Fibroblast of the aortic adventitia (primary cell): ENCODE measurements at regions not wholly inside any gene's neighbourhood (a gene's known extent, or its start where the extent isn't known, plus 50 kb on each side); places are given as distances from the start of the nearest gene placed in this dataset.

Experiments
- DNase-seq: peaks from one replicate; pipeline ENCODE4 v3.0.0-alpha.2; 2010; ENCODE audit warnings: low read depth
- H3K4me3 ChIP-seq: 2 replicates; pipeline ENCODE4 v1.5.1; 2011; ENCODE audit warnings: low read depth, mild to moderate bottlenecking, control low read depth, low read length, moderate library complexity
- TF ChIP-seq, protein P1 (sequence below): IDR thresholded peaks from 2 replicates; pipeline ENCODE4 v1.5.1; 2011; ENCODE audit warnings: mild to moderate bottlenecking, low read length, control low read depth, inconsistent platforms; ENCODE audit not compliant: insufficient read depth

DNA sequence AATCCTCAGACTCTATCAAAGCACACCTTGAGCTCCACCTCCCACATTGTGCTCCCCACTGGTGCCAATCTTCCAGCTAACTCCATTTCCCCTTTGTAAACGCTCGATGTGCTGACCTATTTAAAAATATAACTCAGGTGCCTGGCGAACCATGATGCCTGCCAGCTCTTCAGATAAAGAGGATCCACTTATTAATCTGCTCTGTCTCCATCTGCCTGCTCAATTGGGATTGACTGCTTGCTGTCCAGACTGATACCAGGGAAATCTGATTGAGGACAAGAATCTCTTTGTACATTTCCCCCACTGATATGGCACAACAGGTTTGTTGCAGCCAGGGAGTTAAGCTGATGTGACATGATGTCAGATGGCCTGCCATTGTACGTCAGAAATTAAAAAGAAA, 2036.5 kb upstream of the CELF4 start:
- no peak for DNase-seq
- TF ChIP-seq, protein P1, sequence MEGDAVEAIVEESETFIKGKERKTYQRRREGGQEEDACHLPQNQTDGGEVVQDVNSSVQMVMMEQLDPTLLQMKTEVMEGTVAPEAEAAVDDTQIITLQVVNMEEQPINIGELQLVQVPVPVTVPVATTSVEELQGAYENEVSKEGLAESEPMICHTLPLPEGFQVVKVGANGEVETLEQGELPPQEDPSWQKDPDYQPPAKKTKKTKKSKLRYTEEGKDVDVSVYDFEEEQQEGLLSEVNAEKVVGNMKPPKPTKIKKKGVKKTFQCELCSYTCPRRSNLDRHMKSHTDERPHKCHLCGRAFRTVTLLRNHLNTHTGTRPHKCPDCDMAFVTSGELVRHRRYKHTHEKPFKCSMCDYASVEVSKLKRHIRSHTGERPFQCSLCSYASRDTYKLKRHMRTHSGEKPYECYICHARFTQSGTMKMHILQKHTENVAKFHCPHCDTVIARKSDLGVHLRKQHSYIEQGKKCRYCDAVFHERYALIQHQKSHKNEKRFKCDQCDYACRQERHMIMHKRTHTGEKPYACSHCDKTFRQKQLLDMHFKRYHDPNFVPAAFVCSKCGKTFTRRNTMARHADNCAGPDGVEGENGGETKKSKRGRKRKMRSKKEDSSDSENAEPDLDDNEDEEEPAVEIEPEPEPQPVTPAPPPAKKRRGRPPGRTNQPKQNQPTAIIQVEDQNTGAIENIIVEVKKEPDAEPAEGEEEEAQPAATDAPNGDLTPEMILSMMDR, result no peak
- no peak overlapping the region for H3K4me3 ChIP-seq

GRCh38 chr18:39600894-39601293, 2035.3 kb upstream of the CELF4 start:
- H3K4me3 ChIP-seq, result no peak overlapping the region
- TF ChIP-seq, protein P1, result no peak
- DNase-seq, result no peak

DNA sequence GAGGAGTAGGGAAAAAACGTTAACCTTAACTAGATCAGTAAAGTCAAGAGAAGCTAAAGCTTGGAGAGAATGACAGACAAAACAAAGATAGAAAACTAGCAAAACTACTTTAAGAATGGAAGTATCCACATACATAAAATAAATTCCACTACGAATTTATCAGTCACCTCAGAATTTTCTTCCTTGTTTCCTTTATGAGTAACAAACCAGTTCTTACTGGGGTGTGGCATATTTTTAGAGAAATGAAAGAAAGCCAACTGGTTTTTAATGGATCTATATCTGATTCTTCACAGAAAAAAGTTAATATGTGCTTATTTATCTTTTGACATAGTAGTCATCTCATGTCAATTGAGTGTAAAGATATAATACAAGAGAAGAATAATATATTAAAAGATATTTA, 2033.7 kb upstream of the CELF4 start:
- no peak for DNase-seq
- no peak overlapping the region for H3K4me3 ChIP-seq
- TF ChIP-seq, protein P1, result no peak

DNA sequence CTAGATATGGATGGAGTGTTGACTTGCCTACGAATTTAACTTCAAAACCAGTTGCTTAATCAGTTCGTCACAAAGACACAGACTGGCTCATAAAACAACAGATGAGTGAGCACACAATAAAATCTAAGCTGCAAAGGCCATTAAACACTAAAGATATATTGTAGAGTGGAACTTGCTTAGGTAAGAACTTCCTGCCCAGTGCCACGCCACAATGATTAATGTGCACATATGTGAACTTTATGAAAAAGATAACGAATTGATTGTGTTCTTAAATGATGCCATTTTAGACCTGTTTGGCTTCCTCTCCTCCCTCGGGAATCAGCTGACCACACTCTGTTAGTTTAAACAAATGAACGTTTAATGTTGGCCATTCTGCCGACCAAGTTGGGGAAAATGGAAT, 2031.3 kb upstream of the CELF4 start:
- DNase-seq, result peak; percentile 1
- no peak overlapping the region for H3K4me3 ChIP-seq
- TF ChIP-seq, protein P1, result no peak

DNA sequence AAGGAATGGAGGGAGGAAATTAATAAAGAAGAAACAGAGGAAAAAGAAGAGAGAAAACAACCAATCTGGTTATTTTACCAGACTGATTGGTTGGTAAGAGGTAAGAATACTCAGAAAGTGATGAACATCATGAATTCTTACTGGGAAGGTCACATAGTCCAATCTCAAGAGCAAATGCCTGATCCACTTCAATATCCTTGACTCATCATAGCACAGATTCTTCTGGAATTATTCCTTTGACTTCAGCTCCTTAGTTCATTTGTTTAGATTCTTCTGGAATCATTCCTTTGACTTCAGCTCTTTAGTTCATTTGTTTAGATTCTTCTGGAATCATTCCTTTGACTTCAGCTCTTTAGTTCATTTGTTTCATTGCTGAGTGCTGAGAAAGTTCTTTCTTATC, 2030.6 kb upstream of the CELF4 start:
- peak; percentile 15 for DNase-seq
- TF ChIP-seq, protein P1, result no peak

GRCh38 chr18:39594206-39594605, 2028.6 kb upstream of the CELF4 start:
- no peak for DNase-seq
- TF ChIP-seq, protein P1, result no peak
- no peak overlapping the region for H3K4me3 ChIP-seq

More for the DNA sequence above, 2030.6 kb upstream of the CELF4 start:
- H3K4me3 ChIP-seq, result no peak overlapping the region

DNA sequence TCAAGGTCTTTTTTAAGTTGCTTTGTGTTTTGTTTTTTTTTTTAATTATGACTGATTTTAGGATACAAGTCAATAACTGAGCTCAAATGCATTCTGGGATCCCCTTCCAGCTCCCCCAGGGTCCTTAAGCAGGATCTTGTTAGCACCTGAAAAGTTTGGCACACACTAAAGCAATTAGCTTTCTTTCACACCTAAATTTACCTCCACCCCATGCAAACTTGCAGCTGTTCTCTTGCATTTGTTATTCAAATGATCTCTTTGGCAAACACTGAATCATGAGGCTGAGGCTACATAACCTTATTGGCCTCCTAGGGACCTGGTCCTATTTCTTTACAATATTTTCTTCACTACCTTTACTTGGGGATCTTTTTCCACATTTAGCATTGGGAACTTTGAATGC, 2026.1 kb upstream of the CELF4 start:
- no peak for DNase-seq
- TF ChIP-seq, protein P1, result no peak
- H3K4me3 ChIP-seq, result no peak overlapping the region
